A673 (cell line): ENCODE measurements at regions not wholly inside any gene's neighbourhood (a gene's known extent, or its start where the extent isn't known, plus 50 kb on each side); places are given as distances from the start of the nearest gene placed in this dataset.
"Not testable (repeated sequence)": the region's sequence is repeated elsewhere in the genome, so short reads cannot be mapped to it uniquely, and the experiment has no call there.

ENCODE experiments used
- EZH2 ChIP-seq: fragments of 200-600 bp; sonication (generic); IDR thresholded peaks from 2 replicates; pipeline ENCODE4 v1.6.1; 2017; ENCODE audit warnings: borderline replicate concordance, low read depth, mild to moderate bottlenecking, mixed read lengths, antibody characterized with exemption, low read length; ENCODE audit not compliant: poor library complexity, severe bottlenecking
- TF ChIP-seq, protein P1 (sequence below): fragments of 300-800, 200-600 bp; sonication (generic); conservative IDR thresholded peaks from 2 replicates; pipeline ENCODE4 v1.5.1; 2017; ENCODE audit warnings: low read depth, mild to moderate bottlenecking, antibody characterized with exemption, low read length, moderate library complexity, mixed read lengths

DNA sequence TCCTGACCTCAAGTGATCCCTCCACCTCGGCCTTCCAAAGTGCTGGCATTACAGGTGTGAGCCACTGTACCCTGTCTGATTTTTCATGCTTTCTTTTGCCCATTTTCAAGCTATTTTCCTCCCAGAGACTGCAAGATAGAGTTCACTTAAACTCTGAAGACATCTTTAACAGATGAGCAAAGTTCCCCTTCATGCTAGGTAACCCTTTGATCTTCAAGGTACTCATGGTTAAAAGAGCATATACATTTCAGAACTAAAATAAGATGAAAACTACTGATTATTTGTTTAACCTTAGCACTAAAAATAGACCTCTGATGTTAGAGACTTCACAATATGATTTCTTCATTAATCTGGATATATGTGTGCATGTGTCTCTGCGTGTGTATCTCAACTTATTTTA lies 128.4 kb downstream of the SPATA31A1 start:
- not testable (repeated sequence) for TF ChIP-seq EZH2
- TF ChIP-seq, protein P1, sequence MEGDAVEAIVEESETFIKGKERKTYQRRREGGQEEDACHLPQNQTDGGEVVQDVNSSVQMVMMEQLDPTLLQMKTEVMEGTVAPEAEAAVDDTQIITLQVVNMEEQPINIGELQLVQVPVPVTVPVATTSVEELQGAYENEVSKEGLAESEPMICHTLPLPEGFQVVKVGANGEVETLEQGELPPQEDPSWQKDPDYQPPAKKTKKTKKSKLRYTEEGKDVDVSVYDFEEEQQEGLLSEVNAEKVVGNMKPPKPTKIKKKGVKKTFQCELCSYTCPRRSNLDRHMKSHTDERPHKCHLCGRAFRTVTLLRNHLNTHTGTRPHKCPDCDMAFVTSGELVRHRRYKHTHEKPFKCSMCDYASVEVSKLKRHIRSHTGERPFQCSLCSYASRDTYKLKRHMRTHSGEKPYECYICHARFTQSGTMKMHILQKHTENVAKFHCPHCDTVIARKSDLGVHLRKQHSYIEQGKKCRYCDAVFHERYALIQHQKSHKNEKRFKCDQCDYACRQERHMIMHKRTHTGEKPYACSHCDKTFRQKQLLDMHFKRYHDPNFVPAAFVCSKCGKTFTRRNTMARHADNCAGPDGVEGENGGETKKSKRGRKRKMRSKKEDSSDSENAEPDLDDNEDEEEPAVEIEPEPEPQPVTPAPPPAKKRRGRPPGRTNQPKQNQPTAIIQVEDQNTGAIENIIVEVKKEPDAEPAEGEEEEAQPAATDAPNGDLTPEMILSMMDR, result not testable (repeated sequence)
